Loucy (cell line): ENCODE measurements at regions not wholly inside any gene's neighbourhood (a gene's known extent, or its start where the extent isn't known, plus 50 kb on each side); places are given as distances from the start of the nearest gene placed in this dataset.

ENCODE experiments used
- H2AFZ ChIP-seq: fragments of 200-600 bp; sonication (generic); 2 replicates; pipeline ENCODE4 v1.6.0; 2016; ENCODE audit warnings: antibody characterized with exemption, mild to moderate bottlenecking, low read length, moderate library complexity
- H3F3A ChIP-seq: fragments of 200-600 bp; 2 replicates; pipeline ENCODE4 v1.6.0; 2016; ENCODE audit warnings: antibody characterized with exemption, low read depth, mild to moderate bottlenecking
- H3K27me3 ChIP-seq: fragments of 200-600 bp; sonication (generic); 2 replicates; pipeline ENCODE4 v1.6.1; 2014; ENCODE audit warnings: low read length, mild to moderate bottlenecking; ENCODE audit not compliant: insufficient read depth, poor library complexity, severe bottlenecking
- H3K36me3 ChIP-seq: fragments of 200-600 bp; sonication (generic); 2 replicates; pipeline ENCODE4 v1.6.1; 2016; ENCODE audit warnings: low read length; ENCODE audit not compliant: insufficient read depth
- H3K4me1 ChIP-seq: fragments of 200-600 bp; sonication (generic); 2 replicates; pipeline ENCODE4 v1.5.1; 2014; ENCODE audit warnings: low read length, mild to moderate bottlenecking; ENCODE audit not compliant: insufficient read depth, poor library complexity, severe bottlenecking
- H3K4me2 ChIP-seq: fragments of 200-600 bp; sonication (generic); 2 replicates; pipeline ENCODE4 v1.6.0; 2014; ENCODE audit warnings: antibody characterized with exemption, low read length, low read depth, mild to moderate bottlenecking; ENCODE audit not compliant: poor library complexity, severe bottlenecking
- H3K4me3 ChIP-seq: fragments of 200-600 bp; sonication (generic); 2 replicates; pipeline ENCODE4 v1.5.1; 2014; ENCODE audit warnings: low read length, mild to moderate bottlenecking, mixed read lengths; ENCODE audit not compliant: poor library complexity, severe bottlenecking
- H3K79me2 ChIP-seq: fragments of 200-600 bp; sonication (generic); 2 replicates; pipeline ENCODE4 v1.6.1; 2014; ENCODE audit warnings: low read length; ENCODE audit not compliant: insufficient read depth
- H3K9ac ChIP-seq: fragments of 200-600 bp; sonication (generic); 2 replicates; pipeline ENCODE4 v1.6.0; 2014; ENCODE audit warnings: mild to moderate bottlenecking, low read depth, low read length, moderate library complexity; ENCODE audit not compliant: poor library complexity, severe bottlenecking
- H3K9me2 ChIP-seq: fragments of 200-600 bp; sonication (generic); replicated peaks from 2 replicates; pipeline ENCODE4 v1.6.1; 2016; ENCODE audit warnings: low read depth, low read length, mixed read lengths
- H3K9me3 ChIP-seq: fragments of 200-600 bp; sonication (generic); 2 replicates; pipeline ENCODE4 v1.6.1; 2014; ENCODE audit warnings: mild to moderate bottlenecking, antibody characterized with exemption, low read length, low read depth; ENCODE audit not compliant: insufficient read depth
- H4K20me1 ChIP-seq: fragments of 200-600 bp; sonication (generic); 2 replicates; pipeline ENCODE4 v1.6.0; 2014; ENCODE audit warnings: antibody characterized with exemption, low read length, mild to moderate bottlenecking; ENCODE audit not compliant: insufficient read depth, poor library complexity, severe bottlenecking
- CTCF ChIP-seq: fragments of 200-600 bp; sonication (generic); conservative IDR thresholded peaks from 2 replicates; pipeline ENCODE4 v1.5.1; 2014; ENCODE audit warnings: mild to moderate bottlenecking, antibody characterized with exemption, low read length
- EZH2phosphoT487 ChIP-seq: fragments of 200-600 bp; IDR thresholded peaks from 2 replicates; pipeline ENCODE4 v1.6.1; 2018; ENCODE audit warnings: antibody characterized with exemption, mild to moderate bottlenecking, moderate library complexity, borderline replicate concordance

GRCh38 chr1:38787041-38787440 lies 72.5 kb downstream of the RRAGC start:
- TF ChIP-seq CTCF (no peak), EZH2phosphoT487 (no peak)
- no peaks in the 10 kb centered on the region for H3K79me2 ChIP-seq

GRCh38 chr1:38786040-38786436 lies 73.5 kb downstream of the RRAGC start:
- Histone ChIP-seq H3K4me3 (no peak overlapping the region), H4K20me1 (no peaks in the 10 kb centered on the region), H3K9me3 (no peaks in the 10 kb centered on the region), H3K9me2 (no peaks in the 10 kb centered on the region), H3K79me2 (no peaks in the 10 kb centered on the region), H3F3A (no peaks in the 10 kb centered on the region), H3K36me3 (no peaks in the 10 kb centered on the region), H3K4me1 (no peaks in the 10 kb centered on the region), H2AFZ (no peak overlapping the region), H3K4me2 (no peak overlapping the region), H3K9ac (no peak overlapping the region), H3K27me3 (no peaks in the 10 kb centered on the region)
- TF ChIP-seq CTCF, result no peak
- TF ChIP-seq EZH2phosphoT487, result no peak

More at GRCh38 chr1:38787041-38787440, 72.5 kb downstream of the RRAGC start:
- H3K4me3 ChIP-seq, result no peak overlapping the region
- no peaks in the 10 kb centered on the region for H3F3A ChIP-seq
- H2AFZ ChIP-seq, result no peak overlapping the region
- no peak overlapping the region for H3K9ac ChIP-seq
- H3K27me3 ChIP-seq, result no peaks in the 10 kb centered on the region
- H3K4me1 ChIP-seq, result no peaks in the 10 kb centered on the region
- H3K9me3 ChIP-seq, result no peaks in the 10 kb centered on the region
- no peaks in the 10 kb centered on the region for H4K20me1 ChIP-seq
- H3K9me2 ChIP-seq, result no peaks in the 10 kb centered on the region
- H3K4me2 ChIP-seq, result no peak overlapping the region
- no peaks in the 10 kb centered on the region for H3K36me3 ChIP-seq

GRCh38 chr1:38785285-38786039 lies 74.1 kb downstream of the RRAGC start:
- Histone ChIP-seq H3K27me3 (no peaks in the 10 kb centered on the region), H3K9ac (no peak overlapping the region), H3K9me3 (no peaks in the 10 kb centered on the region), H4K20me1 (no peaks in the 10 kb centered on the region), H2AFZ (no peak overlapping the region), H3K36me3 (no peaks in the 10 kb centered on the region), H3F3A (no peaks in the 10 kb centered on the region), H3K79me2 (no peaks in the 10 kb centered on the region), H3K4me2 (no peak overlapping the region), H3K4me3 (no peak overlapping the region), H3K4me1 (no peaks in the 10 kb centered on the region), H3K9me2 (no peaks in the 10 kb centered on the region)
- TF ChIP-seq CTCF, result no peak
- TF ChIP-seq EZH2phosphoT487, result no peak
